Suprapubic skin (tissue), 4 donors: ENCODE measurements at regions not wholly inside any gene's neighbourhood (a gene's known extent, or its start where the extent isn't known, plus 50 kb on each side); places are given as distances from the start of the nearest gene placed in this dataset.

Experiments
- DNase-seq, 2 donors: peaks; one replicate each; pipeline ENCODE4 v3.0.0-alpha.2; 2019; ENCODE audit warnings: low spot score in 2 of 2
- H3K27ac ChIP-seq: fragments of 200-600 bp; sonication (generic); one replicate; pipeline ENCODE4 v1.5.1; 2019
- H3K27me3 ChIP-seq: fragments of 200-600 bp; sonication (generic); one replicate; pipeline ENCODE4 v1.5.1; 2019
- H3K36me3 ChIP-seq: fragments of 200-600 bp; sonication (generic); one replicate; pipeline ENCODE4 v1.5.1; 2019
- H3K4me1 ChIP-seq: fragments of 200-600 bp; sonication (generic); one replicate; pipeline ENCODE4 v1.5.1; 2019
- H3K4me3 ChIP-seq: fragments of 200-600 bp; sonication (generic); one replicate; pipeline ENCODE4 v1.5.1; 2019; ENCODE audit warnings: mild to moderate bottlenecking
- H3K9me3 ChIP-seq: fragments of 200-600 bp; sonication (generic); one replicate; pipeline ENCODE4 v1.5.1; 2019
- CTCF ChIP-seq, 2 donors: fragments of 200-600 bp in 1 of 2; fragments of 450-650 bp in 1 of 2; sonication (generic) in 1 of 2; IDR thresholded peaks; one replicate each; pipeline ENCODE4 v1.5.1; 2016 to 2019; ENCODE audit warnings: antibody characterized with exemption in 2 of 2, mild to moderate bottlenecking in 1 of 2, moderate library complexity in 1 of 2
- EP300 ChIP-seq: sonication (generic); formaldehyde crosslinking; IDR thresholded peaks from one replicate; pipeline ENCODE4 v1.6.1; 2017; ENCODE audit warnings: antibody characterized with exemption
- POLR2A ChIP-seq, 2 donors: fragments of 450-650 bp; IDR thresholded peaks; one replicate each; pipeline ENCODE4 v1.6.1; 2017; ENCODE audit warnings: antibody characterized with exemption in 2 of 2, mild to moderate bottlenecking in 2 of 2, moderate library complexity in 2 of 2
- POLR2AphosphoS5 ChIP-seq, 3 donors: sonication (generic); formaldehyde crosslinking; IDR thresholded peaks; one replicate each; pipeline ENCODE4 v1.6.1; 2017; ENCODE audit warnings: antibody characterized with exemption in 3 of 3
- WGBS: methylation state at CpG from one replicate; pipeline ENCODE4 v1.1.5; 2018; 5-methylcytosine and 5-hydroxymethylcytosine counted together

- 78% methylated on average over 4 of the region's 4 CpGs for WGBS
- Histone ChIP-seq H3K9me3 (peaks cover 3% of the 10 kb centered on the region), H3K36me3 (no peaks in the 10 kb centered on the region), H3K4me1 (no peaks in the 10 kb centered on the region), H3K27ac (no peak overlapping the region), H3K27me3 (no peaks in the 10 kb centered on the region), H3K4me3 (no peak overlapping the region)
- DNase-seq, result no peak
- no peak for TF ChIP-seq EP300
- no peak for TF ChIP-seq POLR2AphosphoS5 (IDR thresholded peaks at IDR 0.05)
Observed at GRCh38 chr6:19587238-19587942, 249.8 kb upstream of the ID4 start.

GRCh38 chr6:19590501-19591131 is 246.6 kb upstream of the ID4 start:
- WGBS, result 78% methylated on average over 5 of the region's 5 CpGs
- no peak for DNase-seq
- TF ChIP-seq POLR2AphosphoS5 (IDR thresholded peaks at IDR 0.05) (no peak), CTCF (IDR thresholded peaks at IDR 0.05) (no peak), POLR2A (IDR thresholded peaks at IDR 0.05) (no peak), EP300 (no peak)

GRCh38 chr6:19597809-19598320 is 239.3 kb upstream of the ID4 start:
- DNase-seq, result no peak
- TF ChIP-seq POLR2A (IDR thresholded peaks at IDR 0.05), result no peak
- no peak for TF ChIP-seq CTCF (IDR thresholded peaks at IDR 0.05)
- TF ChIP-seq EP300, result no peak
- no peak for TF ChIP-seq POLR2AphosphoS5 (IDR thresholded peaks at IDR 0.05)
- H3K4me3 ChIP-seq, result no peak overlapping the region
- no peaks in the 10 kb centered on the region for H3K27me3 ChIP-seq
- no peak overlapping the region for H3K27ac ChIP-seq
- WGBS, result 88% methylated on average over 5 of the region's 5 CpGs
- H3K9me3 ChIP-seq, result no peaks in the 10 kb centered on the region
- no peaks in the 10 kb centered on the region for H3K36me3 ChIP-seq
- no peaks in the 10 kb centered on the region for H3K4me1 ChIP-seq

More at GRCh38 chr6:19590501-19591131, 246.6 kb upstream of the ID4 start:
- no peak overlapping the region for H3K4me3 ChIP-seq
- no peaks in the 10 kb centered on the region for H3K4me1 ChIP-seq
- H3K36me3 ChIP-seq, result no peaks in the 10 kb centered on the region
- H3K9me3 ChIP-seq, result no peaks in the 10 kb centered on the region
- no peaks in the 10 kb centered on the region for H3K27me3 ChIP-seq
- H3K27ac ChIP-seq, result no peak overlapping the region

- Histone ChIP-seq H3K36me3 (no peaks in the 10 kb centered on the region), H3K27me3 (no peaks in the 10 kb centered on the region), H3K4me1 (no peaks in the 10 kb centered on the region), H3K4me3 (no peak overlapping the region), H3K9me3 (no peaks in the 10 kb centered on the region), H3K27ac (no peak overlapping the region)
- no peak for DNase-seq
- WGBS, result 40% methylated on average over 5 of the region's 5 CpGs
- TF ChIP-seq CTCF (IDR thresholded peaks at IDR 0.05) (no peak), POLR2A (IDR thresholded peaks at IDR 0.05) (no peak), POLR2AphosphoS5 (IDR thresholded peaks at IDR 0.05) (no peak), EP300 (no peak)
Observed at GRCh38 chr6:19599796-19600464, 237.2 kb upstream of the ID4 start.

- Histone ChIP-seq H3K4me1 (no peaks in the 10 kb centered on the region), H3K9me3 (no peaks in the 10 kb centered on the region), H3K36me3 (no peaks in the 10 kb centered on the region), H3K4me3 (no peak overlapping the region), H3K27ac (no peak overlapping the region), H3K27me3 (no peaks in the 10 kb centered on the region)
- 73% methylated on average over 2 of the region's 2 CpGs for WGBS
- TF ChIP-seq EP300 (no peak), POLR2A (IDR thresholded peaks at IDR 0.05) (no peak), CTCF (IDR thresholded peaks at IDR 0.05) (no peak), POLR2AphosphoS5 (IDR thresholded peaks at IDR 0.05) (no peak)
- DNase-seq, result no peak
Observed at GRCh38 chr6:19602434-19603013, 234.6 kb upstream of the ID4 start.
